ENCODE measurements at regions not wholly inside any gene's neighbourhood (a gene's known extent, or its start where the extent isn't known, plus 50 kb on each side); places are given as distances from the start of the nearest gene placed in this dataset.

- TF ChIP-seq CTCF (IDR thresholded peaks at IDR 0.05): no peak
- TF ChIP-seq POLR2A (IDR thresholded peaks at IDR 0.05): no peak
- no peak for TF ChIP-seq POLR2AphosphoS5 (IDR thresholded peaks at IDR 0.05)
- no peaks in the 10 kb centered on the region for H3K4me1 ChIP-seq (replicated peaks)
Observed at GRCh38 chr4:63558709-63559108, 850.5 kb downstream of the TECRL start.

DNA sequence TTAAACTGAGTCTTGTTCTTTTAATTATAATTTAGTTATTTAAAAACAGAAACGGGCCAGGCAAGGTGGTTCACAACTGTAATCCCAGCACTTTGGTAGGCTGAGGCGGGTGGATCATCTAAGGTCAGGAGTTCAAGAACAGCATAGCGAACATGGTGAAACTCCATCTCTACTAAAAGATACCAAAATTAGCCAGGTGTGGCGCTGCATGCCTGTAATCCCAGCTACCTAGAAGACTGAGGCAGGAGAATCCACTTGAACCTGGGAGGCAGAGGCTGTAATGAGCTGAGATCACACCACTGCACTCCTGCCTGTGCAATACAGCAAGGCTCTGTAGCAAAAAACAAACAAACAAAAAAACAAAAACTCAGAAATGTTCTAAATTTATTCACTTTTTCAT lies 852.9 kb downstream of the TECRL start:
- intact Hi-C loops (cut with DNase I): no loop called here
- H3K9me3 ChIP-seq: no peaks in the 10 kb centered on the region
- WGBS: 78% methylated on average over 4 of the region's 4 CpGs
- H3K27me3 ChIP-seq (replicated peaks; ENCODE audit: insufficient read depth): no peaks in the 10 kb centered on the region
- no peaks in the 10 kb centered on the region for H3K4me1 ChIP-seq (replicated peaks)
- H3K27ac ChIP-seq: no peak overlapping the region
- TF ChIP-seq CTCF (IDR thresholded peaks at IDR 0.05) (no peak), POLR2AphosphoS5 (IDR thresholded peaks at IDR 0.05) (no peak), POLR2A (IDR thresholded peaks at IDR 0.05) (no peak)
- no peaks in the 10 kb centered on the region for H3K36me3 ChIP-seq
- no peak for DNase-seq (ENCODE audit: low spot score)
- H3K4me3 ChIP-seq: no peak overlapping the region

More at GRCh38 chr4:63558709-63559108, 850.5 kb downstream of the TECRL start:
- no peaks in the 10 kb centered on the region for H3K9me3 ChIP-seq
- no peaks in the 10 kb centered on the region for H3K27me3 ChIP-seq (replicated peaks; ENCODE audit: insufficient read depth)
- no peaks in the 10 kb centered on the region for H3K36me3 ChIP-seq
- DNase-seq (ENCODE audit: low spot score): no peak
- H3K27ac ChIP-seq: no peak overlapping the region
- no peak overlapping the region for H3K4me3 ChIP-seq
- intact Hi-C loops (cut with DNase I): no loop called here

GRCh38 chr4:63553123-63553522 lies 856.1 kb downstream of the TECRL start:
- no peaks in the 10 kb centered on the region for H3K4me1 ChIP-seq (replicated peaks)
- TF ChIP-seq CTCF (IDR thresholded peaks at IDR 0.05): no peak
- no peak for TF ChIP-seq POLR2A (IDR thresholded peaks at IDR 0.05)
- no peak for TF ChIP-seq POLR2AphosphoS5 (IDR thresholded peaks at IDR 0.05)
- DNase-seq (ENCODE audit: low spot score): no peak
- H3K27ac ChIP-seq: no peak overlapping the region
- H3K9me3 ChIP-seq: no peaks in the 10 kb centered on the region
- intact Hi-C loops (cut with DNase I): no loop called here
- H3K4me3 ChIP-seq: no peak overlapping the region
- H3K36me3 ChIP-seq: no peaks in the 10 kb centered on the region
- no peaks in the 10 kb centered on the region for H3K27me3 ChIP-seq (replicated peaks; ENCODE audit: insufficient read depth)

DNA sequence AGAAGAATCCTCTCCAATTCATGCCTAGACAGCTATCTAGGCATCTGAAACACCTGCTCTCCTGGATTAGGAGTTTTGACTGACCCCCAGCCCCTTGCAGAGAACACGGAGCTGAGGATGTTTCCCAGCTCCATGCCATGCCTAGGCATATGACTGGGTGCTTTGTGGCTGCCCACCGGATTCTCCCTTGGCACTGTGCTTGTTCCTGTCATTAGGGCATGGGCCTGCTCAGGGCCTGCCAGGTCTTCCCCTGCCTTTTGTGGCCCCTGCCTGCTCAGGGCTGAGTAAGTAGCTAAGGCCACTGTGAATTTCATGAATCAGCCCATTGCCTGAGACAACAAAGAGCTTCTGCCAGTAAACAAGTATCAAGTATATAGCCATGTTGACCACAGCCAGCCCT lies 867.4 kb downstream of the TECRL start:
- 73% methylated on average over 2 of the region's 2 CpGs for WGBS
- intact Hi-C loops (cut with DNase I): no loop called here
- TF ChIP-seq CTCF (IDR thresholded peaks at IDR 0.05): no peak
- TF ChIP-seq POLR2A (IDR thresholded peaks at IDR 0.05): no peak
- TF ChIP-seq POLR2AphosphoS5 (IDR thresholded peaks at IDR 0.05): no peak
- H3K27ac ChIP-seq: no peak overlapping the region
- no peaks in the 10 kb centered on the region for H3K27me3 ChIP-seq (replicated peaks; ENCODE audit: insufficient read depth)
- H3K4me1 ChIP-seq (replicated peaks): no peaks in the 10 kb centered on the region
- no peaks in the 10 kb centered on the region for H3K36me3 ChIP-seq
- no peak for DNase-seq (ENCODE audit: low spot score)
- H3K4me3 ChIP-seq: no peak overlapping the region
- H3K9me3 ChIP-seq: no peaks in the 10 kb centered on the region

DNA sequence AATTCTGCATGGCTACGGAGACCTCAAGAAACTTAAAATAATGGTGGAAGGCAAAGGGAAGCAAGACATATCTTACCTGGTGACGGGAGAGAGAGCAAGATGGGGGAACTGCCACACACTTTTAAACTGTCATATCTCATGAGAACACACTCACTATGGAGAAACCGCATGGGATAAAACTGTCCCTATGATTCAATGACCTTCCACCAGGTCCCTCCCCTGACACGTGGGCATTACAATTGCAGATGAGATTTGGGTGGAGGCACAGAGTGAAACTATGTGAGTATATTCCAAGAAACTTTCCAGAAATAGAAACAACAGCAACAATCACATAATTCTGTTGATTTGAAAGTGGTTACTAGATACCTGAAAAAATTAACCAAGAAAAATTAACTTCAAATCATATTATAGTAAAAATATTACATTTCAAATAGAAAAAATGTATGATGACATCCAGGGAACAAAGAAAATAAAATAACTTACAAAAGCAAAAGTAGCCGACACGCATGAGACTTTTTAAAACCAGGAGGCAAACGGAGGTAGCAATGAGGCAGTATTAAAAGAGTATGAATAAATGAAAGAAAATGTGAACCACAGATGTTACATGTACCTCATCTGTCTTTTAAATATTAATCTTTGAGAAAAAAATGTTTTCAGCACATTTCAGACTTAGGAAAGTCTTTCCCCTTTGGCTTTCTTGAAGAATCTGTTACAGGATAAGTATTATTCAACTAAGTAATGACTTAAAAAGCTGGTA lies 879.5 kb downstream of the TECRL start:
- no peaks in the 10 kb centered on the region for H3K9me3 ChIP-seq
- H3K27me3 ChIP-seq (replicated peaks; ENCODE audit: insufficient read depth): no peaks in the 10 kb centered on the region
- DNase-seq (ENCODE audit: low spot score): no peak
- no peak overlapping the region for H3K4me3 ChIP-seq
- TF ChIP-seq POLR2A (IDR thresholded peaks at IDR 0.05) (no peak), POLR2AphosphoS5 (IDR thresholded peaks at IDR 0.05) (no peak), CTCF (IDR thresholded peaks at IDR 0.05) (no peak)
- no peaks in the 10 kb centered on the region for H3K36me3 ChIP-seq
- no peaks in the 10 kb centered on the region for H3K4me1 ChIP-seq (replicated peaks)
- intact Hi-C loops (cut with DNase I): no loop called here
- WGBS: 74% methylated on average over 7 of the region's 7 CpGs
- no peak overlapping the region for H3K27ac ChIP-seq

All from prostate gland (tissue), 2 donors.